ENCODE measurements at regions not wholly inside any gene's neighbourhood (a gene's known extent, or its start where the extent isn't known, plus 50 kb on each side); places are given as distances from the start of the nearest gene placed in this dataset.

GRCh38 chr13:73607489-73608156 is 526.6 kb downstream of the KLF12 start:
- Histone ChIP-seq H3K9me3 (no peaks in the 10 kb centered on the region), H3K9ac (ENCODE audit: low read depth in 2 of 2, low read length in 2 of 2) (no peak overlapping the region), H3K4me3 (no peak overlapping the region), H3K36me3 (no peaks in the 10 kb centered on the region), H3K4me1 (no peaks in the 10 kb centered on the region), H3K27me3 (no peaks in the 10 kb centered on the region), H3K27ac (no peak overlapping the region)
- TF ChIP-seq CTCF (IDR thresholded peaks at IDR 0.05) = no peak
- intact Hi-C loops (cut with DNase I) = no loop called here
- DNase-seq = no peak

GRCh38 chr13:73603646-73604045 is 530.6 kb downstream of the KLF12 start:
- no peak overlapping the region for H3K27ac ChIP-seq
- TF ChIP-seq CTCF (IDR thresholded peaks at IDR 0.05) = no peak
- intact Hi-C loops (cut with DNase I) = no loop called here
- no peaks in the 10 kb centered on the region for H3K4me1 ChIP-seq
- no peak overlapping the region for H3K4me3 ChIP-seq
- H3K27me3 ChIP-seq = no peaks in the 10 kb centered on the region
- DNase-seq = no peak
- no peak overlapping the region for H3K9ac ChIP-seq (ENCODE audit: low read depth in 2 of 2, low read length in 2 of 2)
- no peaks in the 10 kb centered on the region for H3K9me3 ChIP-seq
- H3K36me3 ChIP-seq = no peaks in the 10 kb centered on the region

- TF ChIP-seq CTCF (IDR thresholded peaks at IDR 0.05) = no peak
- Histone ChIP-seq H3K27me3 (no peaks in the 10 kb centered on the region), H3K36me3 (no peaks in the 10 kb centered on the region), H3K4me1 (no peaks in the 10 kb centered on the region), H3K9me3 (no peaks in the 10 kb centered on the region), H3K27ac (no peak overlapping the region), H3K4me3 (no peak overlapping the region), H3K9ac (ENCODE audit: low read depth in 2 of 2, low read length in 2 of 2) (no peak overlapping the region)
- no peak for DNase-seq
- intact Hi-C loops (cut with DNase I) = no loop called here
These were observed 531.9 kb downstream of the KLF12 start for GRCh38 chr13:73602295-73602694.

- Histone ChIP-seq H3K27me3 (no peaks in the 10 kb centered on the region), H3K4me1 (no peaks in the 10 kb centered on the region), H3K9me3 (no peaks in the 10 kb centered on the region), H3K27ac (no peak overlapping the region), H3K36me3 (no peaks in the 10 kb centered on the region), H3K9ac (ENCODE audit: low read depth in 2 of 2, low read length in 2 of 2) (no peak overlapping the region), H3K4me3 (no peak overlapping the region)
- DNase-seq = no peak
- no peak for TF ChIP-seq CTCF (IDR thresholded peaks at IDR 0.05)
- intact Hi-C loops (cut with DNase I) = no loop called here
These were observed 532.5 kb downstream of the KLF12 start for GRCh38 chr13:73601708-73602107.

GRCh38 chr13:73599232-73600128 is 534.7 kb downstream of the KLF12 start:
- no peak for TF ChIP-seq CTCF (IDR thresholded peaks at IDR 0.05)
- Histone ChIP-seq H3K9me3 (no peaks in the 10 kb centered on the region), H3K27ac (no peak overlapping the region), H3K4me1 (no peaks in the 10 kb centered on the region), H3K4me3 (no peak overlapping the region), H3K36me3 (no peaks in the 10 kb centered on the region), H3K9ac (ENCODE audit: low read depth in 2 of 2, low read length in 2 of 2) (no peak overlapping the region), H3K27me3 (no peaks in the 10 kb centered on the region)
- DNase-seq = no peak
- intact Hi-C loops (cut with DNase I) = no loop called here

Data from colonic mucosa (tissue), 4 donors.